ENCODE measurements at regions not wholly inside any gene's neighbourhood (a gene's known extent, or its start where the extent isn't known, plus 50 kb on each side); places are given as distances from the start of the nearest gene placed in this dataset.
A peak's percentile ranks its signal among the peaks of the same experiment; 100 is the strongest.

- Mint-ChIP-seq H3K4me1 (no peaks in the 10 kb centered on the region), H3K36me3 (ENCODE audit: low read depth) (peaks cover 7% of the 10 kb centered on the region), H3K27ac (no peak overlapping the region), H3K9me3 (peaks cover 50% of the 10 kb centered on the region), H3K27me3 (ENCODE audit: low read depth) (peaks cover 3% of the 10 kb centered on the region), H3K4me3 (no peak overlapping the region)
- no peak for TF ChIP-seq CTCF (IDR thresholded peaks at IDR 0.05; ENCODE audit: unreplicated experiment in 3 of 3)
Observed at GRCh38 chr4:108502356-108502755, 118.0 kb upstream of the RPL34 start.

- Mint-ChIP-seq H3K27me3 (ENCODE audit: low read depth) (no peaks in the 10 kb centered on the region), H3K9me3 (peaks cover 43% of the 10 kb centered on the region), H3K36me3 (ENCODE audit: low read depth) (peaks cover 6% of the 10 kb centered on the region), H3K4me1 (no peaks in the 10 kb centered on the region), H3K4me3 (no peak overlapping the region), H3K27ac (no peak overlapping the region)
- no peak for TF ChIP-seq CTCF (IDR thresholded peaks at IDR 0.05; ENCODE audit: unreplicated experiment in 3 of 3)
Observed at GRCh38 chr4:108498925-108499324, 121.5 kb upstream of the RPL34 start.

- no peak overlapping the region for H3K4me3 Mint-ChIP-seq
- no peak overlapping the region for H3K27ac Mint-ChIP-seq
- peaks cover 49% of the 10 kb centered on the region for H3K9me3 Mint-ChIP-seq
- H3K4me1 Mint-ChIP-seq, result no peaks in the 10 kb centered on the region
- H3K27me3 Mint-ChIP-seq (ENCODE audit: low read depth), result no peaks in the 10 kb centered on the region
- TF ChIP-seq CTCF (IDR thresholded peaks at IDR 0.05; ENCODE audit: unreplicated experiment in 3 of 3), result no peak
- H3K36me3 Mint-ChIP-seq (ENCODE audit: low read depth), result peaks cover 9% of the 10 kb centered on the region
Observed at GRCh38 chr4:108493596-108493931, 126.8 kb upstream of the RPL34 start.

- Mint-ChIP-seq H3K27ac (no peak overlapping the region), H3K4me1 (no peaks in the 10 kb centered on the region), H3K9me3 (peaks cover 43% of the 10 kb centered on the region), H3K4me3 (no peak overlapping the region), H3K27me3 (ENCODE audit: low read depth) (no peaks in the 10 kb centered on the region), H3K36me3 (ENCODE audit: low read depth) (peaks cover 9% of the 10 kb centered on the region)
- peak in 1 of 3 experiments; percentile 13 for TF ChIP-seq CTCF (IDR thresholded peaks at IDR 0.05; ENCODE audit: unreplicated experiment in 3 of 3)
Observed at GRCh38 chr4:108492816-108493595, 127.4 kb upstream of the RPL34 start.

GRCh38 chr4:108488865-108489264, 131.5 kb upstream of the RPL34 start:
- H3K36me3 Mint-ChIP-seq (ENCODE audit: low read depth), result peaks cover 7% of the 10 kb centered on the region
- H3K27ac Mint-ChIP-seq, result no peak overlapping the region
- TF ChIP-seq CTCF (IDR thresholded peaks at IDR 0.05; ENCODE audit: unreplicated experiment in 3 of 3), result no peak
- H3K9me3 Mint-ChIP-seq, result peaks cover 17% of the 10 kb centered on the region
- H3K4me3 Mint-ChIP-seq, result no peak overlapping the region
- no peaks in the 10 kb centered on the region for H3K27me3 Mint-ChIP-seq (ENCODE audit: low read depth)
- H3K4me1 Mint-ChIP-seq, result no peaks in the 10 kb centered on the region

- Mint-ChIP-seq H3K4me1 (no peaks in the 10 kb centered on the region), H3K27me3 (ENCODE audit: low read depth) (no peaks in the 10 kb centered on the region), H3K9me3 (no peaks in the 10 kb centered on the region), H3K27ac (no peak overlapping the region), H3K36me3 (ENCODE audit: low read depth) (no peaks in the 10 kb centered on the region), H3K4me3 (no peak overlapping the region)
- no peak for TF ChIP-seq CTCF (IDR thresholded peaks at IDR 0.05; ENCODE audit: unreplicated experiment in 3 of 3)
Observed at GRCh38 chr4:108486046-108486445, 134.3 kb upstream of the RPL34 start.

Data from nephron (organoid).